ENCODE measurements at regions not wholly inside any gene's neighbourhood (a gene's known extent, or its start where the extent isn't known, plus 50 kb on each side); places are given as distances from the start of the nearest gene placed in this dataset.

GRCh38 chr11:105298630-105299029 lies 159.1 kb upstream of the CARD18 start:
- Histone ChIP-seq H3K27me3 (no peaks in the 10 kb centered on the region), H3K4me3 (no peak overlapping the region), H3K27ac (no peak overlapping the region), H3K4me1 (replicated peaks in 1 of 2) (no peaks in the 10 kb centered on the region), H3K9me3 (replicated peaks in 1 of 3) (no peaks in the 10 kb centered on the region), H3K36me3 (replicated peaks in 1 of 2) (no peaks in the 10 kb centered on the region)
- no peak for DNase-seq
- intact Hi-C loops (cut with DNase I), result no loop called here
- 90 to 100% (median 94%) methylated on average over 3 of the region's 3 CpGs for WGBS, 4 donors
- no peak for TF ChIP-seq POLR2A (IDR thresholded peaks at IDR 0.05)
- TF ChIP-seq CTCF (IDR thresholded peaks at IDR 0.05), result no peak

DNA sequence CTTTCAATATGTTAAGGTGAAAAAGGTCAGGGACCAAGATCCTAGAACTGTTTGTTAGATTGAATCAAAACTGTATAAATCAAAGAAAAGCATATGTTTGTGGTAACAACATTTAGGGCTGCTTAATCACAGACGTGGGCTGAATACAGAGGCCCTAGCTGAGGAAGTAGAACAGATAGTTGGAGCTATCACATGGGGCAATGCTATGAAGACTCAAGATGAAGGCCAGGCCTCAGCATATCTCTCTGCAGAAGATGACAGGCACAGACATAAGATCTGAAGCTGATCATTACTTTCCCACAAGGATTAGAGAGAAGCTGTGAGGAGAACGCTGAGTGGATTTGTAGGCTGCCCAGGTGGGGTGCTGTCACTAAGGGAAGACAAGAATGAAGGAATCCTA lies 158.6 kb upstream of the CARD18 start:
- Histone ChIP-seq H3K4me1 (replicated peaks in 1 of 2) (no peaks in the 10 kb centered on the region), H3K36me3 (replicated peaks in 1 of 2) (no peaks in the 10 kb centered on the region), H3K4me3 (no peak overlapping the region), H3K9me3 (replicated peaks in 1 of 3) (no peaks in the 10 kb centered on the region), H3K27ac (no peak overlapping the region), H3K27me3 (no peaks in the 10 kb centered on the region)
- WGBS, 4 donors, result 66 to 79% (median 78%) methylated on average over 2 of the region's 2 CpGs
- intact Hi-C loops (cut with DNase I), result no loop called here
- no peak for DNase-seq
- TF ChIP-seq CTCF (IDR thresholded peaks at IDR 0.05), result no peak

DNA sequence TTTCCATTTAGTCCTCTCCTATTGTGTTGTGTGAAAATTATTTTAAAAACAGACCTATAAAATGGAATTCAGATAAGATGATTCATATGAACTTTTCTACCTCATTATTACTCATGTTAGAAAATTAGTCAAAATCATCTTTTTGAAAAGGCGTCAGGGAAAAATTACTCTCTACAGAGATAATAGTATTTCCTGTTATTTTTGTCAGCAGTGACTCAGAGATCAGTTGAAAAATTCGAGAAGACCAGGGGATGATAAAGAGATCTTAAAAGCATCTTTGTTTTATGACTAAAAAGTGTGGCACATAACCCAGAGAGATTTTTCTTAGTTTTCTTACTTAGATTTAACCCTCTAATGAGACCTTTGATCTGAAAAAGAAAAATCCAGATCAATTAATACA lies 157.9 kb upstream of the CARD18 start:
- no peak for TF ChIP-seq POLR2A (IDR thresholded peaks at IDR 0.05)
- no peak for TF ChIP-seq CTCF (IDR thresholded peaks at IDR 0.05)
- intact Hi-C loops (cut with DNase I), result no loop called here
- Histone ChIP-seq H3K4me3 (no peak overlapping the region), H3K4me1 (replicated peaks in 1 of 2) (no peaks in the 10 kb centered on the region), H3K9me3 (replicated peaks in 1 of 3) (no peaks in the 10 kb centered on the region), H3K27ac (no peak overlapping the region), H3K36me3 (replicated peaks in 1 of 2) (no peaks in the 10 kb centered on the region), H3K27me3 (no peaks in the 10 kb centered on the region)
- DNase-seq, result no peak
- 34 to 55% (median 50%) methylated on average over 2 of the region's 2 CpGs for WGBS, 4 donors

- H3K4me1 ChIP-seq (replicated peaks in 1 of 2), result no peaks in the 10 kb centered on the region
- TF ChIP-seq POLR2A (IDR thresholded peaks at IDR 0.05), result no peak
- TF ChIP-seq CTCF (IDR thresholded peaks at IDR 0.05), result no peak
- no peak overlapping the region for H3K27ac ChIP-seq
- H3K9me3 ChIP-seq (replicated peaks in 1 of 3), result no peaks in the 10 kb centered on the region
- H3K36me3 ChIP-seq (replicated peaks in 1 of 2), result no peaks in the 10 kb centered on the region
- H3K4me3 ChIP-seq, result no peak overlapping the region
- DNase-seq, result no peak
- 82 to 88% (median 84%) methylated on average over 8 of the region's 8 CpGs for WGBS, 4 donors
- intact Hi-C loops (cut with DNase I), result no loop called here
- H3K27me3 ChIP-seq, result no peaks in the 10 kb centered on the region
These were observed 157.2 kb upstream of the CARD18 start for GRCh38 chr11:105296806-105297205.
